HepG2 (cell line): ENCODE measurements at regions not wholly inside any gene's neighbourhood (a gene's known extent, or its start where the extent isn't known, plus 50 kb on each side); places are given as distances from the start of the nearest gene placed in this dataset.

Experiments
- ATAC-seq: fragments of 200-7000 bp; cut with Tn5 transposase; 3 replicates; pipeline ENCODE4 v1.9.1; 2020; ENCODE audit warnings: mild to moderate bottlenecking, moderate library complexity
- BruUV-seq: library from RNA; stranded (reverse); fragments of 400-500 nt; replicated peaks from 2 replicates; lab custom pipeline; 2021; lab: Mats Ljungman, UMichigan
- CTCF ChIA-PET: fragments of 300-600 bp; formaldehyde crosslinking; extraction: SDS; loops from one replicate; lab custom pipeline; 2021; ENCODE audit warnings: low total read pairs, inconsistent platforms, low intra/inter-chr PET ratio; lab: Yijun Ruan, JAX
- POLR2A ChIA-PET: fragments of 350-600 bp; sonication (Branson Sonifier 250); formaldehyde crosslinking; loops from one replicate; lab custom pipeline; 2020; ENCODE audit warnings: antibody characterized with exemption, inconsistent platforms; lab: Yijun Ruan, JAX
- DNase-seq: peaks from one replicate; pipeline ENCODE4 v3.0.0-alpha.2; 2015; ENCODE audit warnings: low spot score
- FAIRE-seq: peaks from 3 replicates; lab custom pipeline; 2011; peaks lifted over from hg19 to GRCh38; lab: Jason Lieb, UNC
- H2AFZ ChIP-seq: one replicate; pipeline ENCODE4 v1.6.1; 2011; ENCODE audit warnings: low read length, inconsistent platforms
- H3K27ac ChIP-seq: fragments of 300-600 bp; 3 replicates; pipeline ENCODE4 v1.8.0; 2011; ENCODE audit warnings: mixed run types, mild to moderate bottlenecking, mixed read lengths, low read length, inconsistent platforms; ENCODE audit not compliant: insufficient read depth; ENCODE audit errors: extremely low read length
- H3K27me3 ChIP-seq, 2 experiments: fragments of 200-600 bp in 1 of 2; 2 replicates in 1 of 2; 3 replicates in 1 of 2; pipeline versions ENCODE4 v1.6.0 to v1.8.0; 2011; ENCODE audit warnings: low read length in 2 of 2, mild to moderate bottlenecking in 2 of 2, moderate library complexity in 2 of 2, inconsistent platforms in 1 of 2; ENCODE audit not compliant: insufficient read depth in 2 of 2, control insufficient read depth in 1 of 2
- H3K36me3 ChIP-seq, 2 experiments: fragments of 200-600 bp in 1 of 2; replicated peaks in 1 of 2; 2 replicates in 1 of 2; 3 replicates in 1 of 2; pipeline versions ENCODE4 v1.5.1 to v1.8.0; 2011; ENCODE audit warnings: low read length in 2 of 2, inconsistent platforms in 1 of 2; ENCODE audit not compliant: insufficient read depth in 2 of 2, control insufficient read depth in 1 of 2
- H3K4me1 ChIP-seq: 2 replicates; pipeline ENCODE4 v1.5.1; 2012; ENCODE audit warnings: low read length, inconsistent platforms; ENCODE audit not compliant: insufficient read depth
- H3K4me2 ChIP-seq: 2 replicates; pipeline ENCODE4 v1.6.0; 2011; ENCODE audit warnings: low read depth, low read length, inconsistent platforms
- H3K4me3 ChIP-seq, 3 experiments: fragments of 200-600 bp in 1 of 3; sonication (generic), shearing (Covaris generic) in 1 of 3; replicated peaks in 1 of 3; 2 replicates each; pipeline ENCODE4 v1.5.1; 2011 to 2016; ENCODE audit warnings: low read length in 3 of 3, inconsistent platforms in 2 of 3, low read depth in 2 of 3, mild to moderate bottlenecking in 2 of 3, control low read depth in 1 of 3, mixed read lengths in 1 of 3; ENCODE audit not compliant: insufficient read depth in 1 of 3
- H3K79me2 ChIP-seq: one replicate; pipeline ENCODE4 v1.6.1; 2011; ENCODE audit warnings: low read length, inconsistent platforms; ENCODE audit not compliant: insufficient read depth
- H3K9ac ChIP-seq: 2 replicates; pipeline ENCODE4 v1.6.0; 2011; ENCODE audit warnings: mild to moderate bottlenecking, low read depth, low read length, inconsistent platforms; ENCODE audit not compliant: insufficient read depth
- H3K9me3 ChIP-seq: 2 replicates; pipeline ENCODE4 v1.5.1; 2012; ENCODE audit warnings: mild to moderate bottlenecking, low read length
- H4K20me1 ChIP-seq: 2 replicates; pipeline ENCODE4 v1.6.0; 2011; ENCODE audit warnings: inconsistent platforms, mild to moderate bottlenecking, low read length, moderate library complexity; ENCODE audit not compliant: insufficient read depth
- FOXK1 ChIP-seq: sonication (generic); formaldehyde crosslinking; IDR thresholded peaks from 2 replicates; pipeline ENCODE4 v1.4.0; 2020; ENCODE audit warnings: low read depth, missing genetic modification reagents, borderline replicate concordance
- HOMEZ ChIP-seq: IDR thresholded peaks from 2 replicates; pipeline ENCODE4 v1.6.1; 2016; ENCODE audit warnings: low read depth
- IKZF1 ChIP-seq: fragments of 450-650 bp; IDR thresholded peaks from 2 replicates; pipeline ENCODE4 v1.7.1; 2016
- NBN ChIP-seq: fragments of 450-650 bp; conservative IDR thresholded peaks from 2 replicates; pipeline ENCODE4 v1.6.1; 2017
- RFXANK ChIP-seq: IDR thresholded peaks from 2 replicates; pipeline ENCODE4 v1.6.1; 2016
- U2AF1 ChIP-seq: fragments of 200-400 bp; formaldehyde crosslinking; optimal IDR thresholded peaks from 2 replicates; pipeline ENCODE3; 2017; ENCODE audit warnings: mild to moderate bottlenecking, low read depth, low read length
- ZBTB1 ChIP-seq: sonication (generic); formaldehyde crosslinking; IDR thresholded peaks from 2 replicates; pipeline ENCODE4 v1.4.0; 2020; ENCODE audit warnings: missing genetic modification reagents, borderline replicate concordance
- ZNF12 ChIP-seq: sonication (generic); formaldehyde crosslinking; IDR thresholded peaks from 2 replicates; pipeline ENCODE4 v1.5.0; 2020; ENCODE audit warnings: missing genetic modification reagents
- ZNF468 ChIP-seq: sonication (generic); formaldehyde crosslinking; IDR thresholded peaks from 2 replicates; pipeline ENCODE4 v1.8.0; 2022; ENCODE audit warnings: mild to moderate bottlenecking, moderate library complexity, missing genetic modification reagents
- ZNF510 ChIP-seq: sonication (generic); formaldehyde crosslinking; IDR thresholded peaks from 2 replicates; pipeline ENCODE4 v1.4.0; 2020; ENCODE audit warnings: low read depth, mild to moderate bottlenecking, missing genetic modification reagents
- ZNF589 ChIP-seq: sonication (generic); formaldehyde crosslinking; conservative IDR thresholded peaks from 2 replicates; pipeline ENCODE4 v1.8.0; 2022; ENCODE audit warnings: mild to moderate bottlenecking, moderate library complexity, missing genetic modification reagents
- ZNF766 ChIP-seq: sonication (generic); formaldehyde crosslinking; IDR thresholded peaks from 2 replicates; pipeline ENCODE4 v1.5.0; 2020; ENCODE audit warnings: missing genetic modification reagents, borderline replicate concordance
- ZNF839 ChIP-seq: sonication (generic); formaldehyde crosslinking; IDR thresholded peaks from 2 replicates; pipeline ENCODE4 v1.4.0; 2020; ENCODE audit warnings: missing genetic modification reagents, mild to moderate bottlenecking, borderline replicate concordance
- ZSCAN9 ChIP-seq: IDR thresholded peaks from 2 replicates; pipeline ENCODE4 v1.6.1; 2016; ENCODE audit warnings: borderline replicate concordance
- WGBS: methylation state at CpG from one replicate; pipeline ENCODE4 v1.1.6; 2017; ENCODE audit warnings: low lambda C conversion rate; 5-methylcytosine and 5-hydroxymethylcytosine counted together
- in situ Hi-C: cut with HindIII; loops from 2 replicates; pipeline ENCODE4 v1.10.0; 2017; ENCODE audit warnings: low pct_unique_long_range_greater_than_20kb; ENCODE audit not compliant: extremely low pct_ligation_motif_present
- intact Hi-C: fragments of 100-400 bp; cut with micrococcal nuclease; formaldehyde crosslinking; loops from one replicate; pipeline ENCODE4 v1.10.0; 2022; ENCODE audit not compliant: unreplicated experiment
- TF ChIP-seq, protein P1 (sequence below): IDR thresholded peaks from 2 replicates; pipeline ENCODE4 v1.6.1; 2016; ENCODE audit warnings: missing biosample characterization, missing genetic modification reagents, low read depth
- TF ChIP-seq, protein P2 (sequence below): fragments of 450-650 bp; IDR thresholded peaks from 2 replicates; pipeline ENCODE4 v1.6.1; 2017; ENCODE audit warnings: mild to moderate bottlenecking
- TF ChIP-seq, protein P3 (sequence below): conservative IDR thresholded peaks from 2 replicates; pipeline ENCODE4 v1.6.1; 2018; ENCODE audit warnings: missing genetic modification reagents

GRCh38 chr2:140067661-140068060, 1287.5 kb upstream of the NXPH2 start (continued):
- TF ChIP-seq FOXK1 (CRISPR knock-in tag), result no peak

- H3K9me3 ChIP-seq, result no peaks in the 10 kb centered on the region
- H3K27ac ChIP-seq, result no peak overlapping the region
- H4K20me1 ChIP-seq, result no peaks in the 10 kb centered on the region
- intact Hi-C loops (no loop called here), in situ Hi-C loops (no loop called here)
- H3K27me3 ChIP-seq, result no peaks in the 10 kb centered on the region
- POLR2A ChIA-PET, result no interaction called here
- no peak for DNase-seq
- H2AFZ ChIP-seq, result no peak overlapping the region
- H3K9ac ChIP-seq, result no peak overlapping the region
- H3K4me2 ChIP-seq, result no peak overlapping the region
- H3K4me3 ChIP-seq, result no peak overlapping the region
- H3K36me3 ChIP-seq, result no peaks in the 10 kb centered on the region
- BruUV-seq, result no TSS peak
- 32% methylated on average over 1 of the region's 1 CpG for WGBS
- ATAC-seq, result no peak
- no peaks in the 10 kb centered on the region for H3K4me1 ChIP-seq
- FAIRE-seq, result no peak
- TF ChIP-seq, protein P1, sequence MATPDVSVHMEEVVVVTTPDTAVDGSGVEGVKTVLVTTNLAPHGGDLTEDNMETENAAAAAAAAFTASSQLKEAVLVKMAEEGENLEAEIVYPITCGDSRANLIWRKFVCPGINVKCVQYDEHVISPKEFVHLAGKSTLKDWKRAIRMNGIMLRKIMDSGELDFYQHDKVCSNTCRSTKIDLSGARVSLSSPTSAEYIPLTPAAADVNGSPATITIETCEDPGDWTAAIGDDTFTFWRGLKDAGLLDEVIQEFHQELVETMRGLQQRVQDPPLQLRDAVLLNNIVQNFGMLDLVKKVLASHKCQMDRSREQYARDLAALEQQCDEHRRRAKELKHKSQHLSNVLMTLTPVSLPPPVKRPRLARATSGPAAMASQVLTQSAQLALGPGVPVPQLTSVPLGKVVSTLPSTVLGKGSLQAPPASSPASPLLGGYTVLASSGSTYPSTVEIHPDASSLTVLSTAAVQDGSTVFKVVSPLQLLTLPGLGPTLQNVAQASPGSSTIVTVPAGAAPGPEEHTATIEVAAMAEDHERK (CRISPR knock-in tag), result no peak
- TF ChIP-seq ZNF12 (CRISPR knock-in tag) (no peak), ZNF510 (CRISPR knock-in tag) (no peak), U2AF1 (no peak), ZNF589 (no peak), RFXANK (no peak), HOMEZ (no peak), ZNF766 (CRISPR knock-in tag) (no peak), ZBTB1 (CRISPR knock-in tag) (no peak), ZSCAN9 (CRISPR knock-in tag) (no peak), ZNF839 (CRISPR knock-in tag) (no peak), NBN (no peak), IKZF1 (no peak), ZNF468 (no peak)
- TF ChIP-seq, protein P2, sequence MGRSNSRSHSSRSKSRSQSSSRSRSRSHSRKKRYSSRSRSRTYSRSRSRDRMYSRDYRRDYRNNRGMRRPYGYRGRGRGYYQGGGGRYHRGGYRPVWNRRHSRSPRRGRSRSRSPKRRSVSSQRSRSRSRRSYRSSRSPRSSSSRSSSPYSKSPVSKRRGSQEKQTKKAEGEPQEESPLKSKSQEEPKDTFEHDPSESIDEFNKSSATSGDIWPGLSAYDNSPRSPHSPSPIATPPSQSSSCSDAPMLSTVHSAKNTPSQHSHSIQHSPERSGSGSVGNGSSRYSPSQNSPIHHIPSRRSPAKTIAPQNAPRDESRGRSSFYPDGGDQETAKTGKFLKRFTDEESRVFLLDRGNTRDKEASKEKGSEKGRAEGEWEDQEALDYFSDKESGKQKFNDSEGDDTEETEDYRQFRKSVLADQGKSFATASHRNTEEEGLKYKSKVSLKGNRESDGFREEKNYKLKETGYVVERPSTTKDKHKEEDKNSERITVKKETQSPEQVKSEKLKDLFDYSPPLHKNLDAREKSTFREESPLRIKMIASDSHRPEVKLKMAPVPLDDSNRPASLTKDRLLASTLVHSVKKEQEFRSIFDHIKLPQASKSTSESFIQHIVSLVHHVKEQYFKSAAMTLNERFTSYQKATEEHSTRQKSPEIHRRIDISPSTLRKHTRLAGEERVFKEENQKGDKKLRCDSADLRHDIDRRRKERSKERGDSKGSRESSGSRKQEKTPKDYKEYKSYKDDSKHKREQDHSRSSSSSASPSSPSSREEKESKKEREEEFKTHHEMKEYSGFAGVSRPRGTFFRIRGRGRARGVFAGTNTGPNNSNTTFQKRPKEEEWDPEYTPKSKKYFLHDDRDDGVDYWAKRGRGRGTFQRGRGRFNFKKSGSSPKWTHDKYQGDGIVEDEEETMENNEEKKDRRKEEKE, result no peak
- TF ChIP-seq, protein P3, sequence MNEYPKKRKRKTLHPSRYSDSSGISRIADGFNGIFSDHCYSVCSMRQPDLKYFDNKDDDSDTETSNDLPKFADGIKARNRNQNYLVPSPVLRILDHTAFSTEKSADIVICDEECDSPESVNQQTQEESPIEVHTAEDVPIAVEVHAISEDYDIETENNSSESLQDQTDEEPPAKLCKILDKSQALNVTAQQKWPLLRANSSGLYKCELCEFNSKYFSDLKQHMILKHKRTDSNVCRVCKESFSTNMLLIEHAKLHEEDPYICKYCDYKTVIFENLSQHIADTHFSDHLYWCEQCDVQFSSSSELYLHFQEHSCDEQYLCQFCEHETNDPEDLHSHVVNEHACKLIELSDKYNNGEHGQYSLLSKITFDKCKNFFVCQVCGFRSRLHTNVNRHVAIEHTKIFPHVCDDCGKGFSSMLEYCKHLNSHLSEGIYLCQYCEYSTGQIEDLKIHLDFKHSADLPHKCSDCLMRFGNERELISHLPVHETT (CRISPR knock-in tag), result no peak
- H3K79me2 ChIP-seq, result no peaks in the 10 kb centered on the region
- CTCF ChIA-PET, result no interaction called here
Measured at GRCh38 chr2:140064243-140064642, 1284.1 kb upstream of the NXPH2 start.
